HCEC 1CT (cell line): ENCODE measurements at regions not wholly inside any gene's neighbourhood (a gene's known extent, or its start where the extent isn't known, plus 50 kb on each side); places are given as distances from the start of the nearest gene placed in this dataset.

Experiments
- DNase-seq: peaks from one replicate; pipeline ENCODE4 v3.0.0-alpha.2; 2017

- no peak for DNase-seq
Measured at GRCh38 chr2:67986258-67986657, 76.5 kb downstream of the C1D start.
